G401.6 (cell line): ENCODE measurements at regions not wholly inside any gene's neighbourhood (a gene's known extent, or its start where the extent isn't known, plus 50 kb on each side); places are given as distances from the start of the nearest gene placed in this dataset.
"Not testable (repeated sequence)": the region's sequence is repeated elsewhere in the genome, so short reads cannot be mapped to it uniquely, and the experiment has no call there.

Experiments
- FAIRE-seq: peaks from 2 replicates; lab custom pipeline; 2012; peaks lifted over from hg19 to GRCh38; lab: Jason Lieb, UNC

DNA sequence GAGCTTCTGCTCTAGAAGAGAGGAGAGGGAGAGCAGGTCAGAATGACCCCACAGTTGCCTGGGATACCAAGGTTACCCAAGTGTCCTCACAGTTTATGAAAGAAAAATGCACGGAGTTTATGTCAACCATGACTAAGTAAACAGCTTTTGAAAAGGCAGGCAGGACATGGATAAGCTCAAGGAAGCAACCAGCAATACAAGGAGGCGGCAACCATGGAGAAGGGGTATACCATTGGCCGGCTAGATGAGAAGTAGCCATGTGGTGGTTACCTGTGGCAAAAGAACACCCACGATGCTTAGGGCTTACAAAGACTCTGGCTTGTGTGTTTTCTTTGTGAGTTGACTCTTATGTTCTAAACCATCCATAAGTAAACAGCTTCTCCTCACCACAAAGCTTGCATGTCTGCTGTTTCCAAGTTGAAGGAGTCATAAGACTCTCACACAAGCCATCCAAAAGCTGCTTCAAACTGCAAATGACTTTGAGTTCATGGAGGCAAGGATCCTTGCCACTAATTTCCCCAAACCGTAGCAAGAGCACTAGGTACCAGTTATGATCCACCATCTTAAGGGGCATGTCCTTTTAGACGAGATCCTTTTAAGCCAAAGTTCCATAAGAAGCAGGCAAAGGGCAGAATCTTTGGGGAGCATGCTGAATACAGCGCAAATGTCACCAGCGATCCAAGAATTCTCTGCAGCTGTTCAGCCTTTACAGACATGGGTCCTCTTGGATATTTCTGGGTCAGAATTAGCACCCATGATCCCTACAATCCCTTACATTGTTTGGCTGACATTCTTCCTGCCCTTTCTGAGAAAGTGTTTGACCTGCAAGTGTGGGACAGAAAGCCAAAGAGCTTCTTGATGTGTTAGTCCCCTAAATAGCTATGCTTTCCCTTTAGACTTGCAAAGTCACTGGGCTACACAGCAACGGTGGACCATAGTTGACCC, 74.8 kb upstream of the IPO5 start:
- no peak for FAIRE-seq

DNA sequence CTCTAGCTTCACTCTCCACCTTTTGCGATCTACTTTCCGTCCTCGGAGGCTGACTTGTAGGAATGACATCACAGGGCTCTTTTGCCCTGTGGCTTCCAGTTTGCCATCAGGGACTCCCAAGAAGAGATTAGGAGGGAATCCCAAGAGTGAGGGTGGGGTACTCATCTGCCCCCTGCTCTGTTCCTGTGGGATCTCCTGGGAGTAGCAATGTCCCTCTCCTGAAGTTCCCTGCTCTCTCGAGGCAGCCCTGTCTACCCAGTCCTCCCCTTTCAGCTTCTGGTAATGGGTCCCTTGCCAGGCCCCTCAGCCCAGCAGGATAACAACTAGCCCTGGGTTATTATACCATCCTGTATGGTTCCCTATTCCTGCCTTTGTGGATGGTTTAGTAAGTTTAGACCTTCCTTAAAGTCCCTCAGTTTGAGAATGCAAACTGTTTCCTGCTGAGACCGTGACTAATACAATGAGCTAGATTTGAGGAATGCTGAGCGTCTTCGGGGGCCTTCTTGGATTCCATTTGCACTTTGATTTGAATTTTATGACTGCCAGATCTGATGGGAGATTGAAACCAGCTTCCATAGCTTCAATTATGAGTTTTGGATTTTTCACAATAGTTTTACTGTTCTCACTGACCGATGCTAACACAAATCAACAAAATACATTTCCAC, 73.7 kb upstream of the IPO5 start:
- no peak for FAIRE-seq

DNA sequence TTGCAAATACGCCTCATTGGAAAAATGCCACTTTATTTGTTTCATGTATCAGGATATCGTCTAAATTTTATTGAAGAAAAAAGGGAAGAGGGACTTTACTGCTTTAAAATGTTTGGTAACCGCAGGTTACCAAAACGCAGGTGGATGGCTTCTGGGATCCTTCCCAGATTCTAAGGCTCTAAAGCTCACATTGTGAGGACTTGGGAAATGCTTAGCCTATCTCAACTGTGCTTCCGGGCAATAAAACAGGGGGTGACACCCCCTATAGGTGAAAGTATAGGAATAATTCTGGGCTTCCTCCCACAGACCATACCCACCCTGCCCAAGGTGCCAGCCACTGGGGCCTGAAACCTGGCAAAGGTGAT, 73.2 kb upstream of the IPO5 start:
- FAIRE-seq, result no peak

DNA sequence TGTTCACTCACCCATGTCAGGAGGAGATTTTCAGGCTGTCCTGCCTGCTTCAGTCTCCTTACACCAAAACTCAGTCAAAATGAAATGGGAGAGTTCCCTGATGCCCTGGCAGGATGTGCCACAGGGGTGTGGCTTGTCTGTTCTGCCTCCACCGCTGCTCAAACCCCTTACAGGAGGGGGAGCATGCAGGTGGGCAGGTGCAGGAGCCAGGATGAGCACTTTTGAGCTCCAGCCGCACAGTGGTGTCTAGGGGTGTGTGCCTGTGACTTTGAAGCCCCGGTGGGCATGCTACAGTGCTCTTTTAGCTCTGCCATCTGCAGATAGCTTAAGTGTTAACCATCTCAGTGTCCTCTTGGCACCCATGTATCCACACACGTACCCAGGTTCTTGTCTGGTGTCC, 71.9 kb upstream of the IPO5 start:
- FAIRE-seq, result no peak

DNA sequence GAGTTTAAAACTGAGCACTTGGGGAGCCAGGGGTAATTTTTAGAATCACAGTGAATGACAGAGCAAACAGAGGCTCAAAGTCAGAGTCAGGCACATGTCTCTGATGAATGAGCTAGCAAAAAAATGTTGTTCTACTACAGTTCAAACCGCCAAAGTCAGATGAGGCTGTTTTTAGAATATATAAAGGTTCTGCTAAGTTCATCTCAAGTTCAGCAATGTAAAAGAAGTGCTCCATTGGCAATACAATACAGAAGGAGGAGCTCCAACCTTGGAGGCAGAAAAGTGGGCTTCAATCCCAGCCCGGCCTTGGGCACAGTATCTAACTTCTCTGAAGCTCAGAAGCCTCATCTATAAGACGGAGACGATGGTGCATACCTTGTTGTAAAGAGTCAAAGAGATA, 70.1 kb upstream of the IPO5 start:
- FAIRE-seq, result no peak

DNA sequence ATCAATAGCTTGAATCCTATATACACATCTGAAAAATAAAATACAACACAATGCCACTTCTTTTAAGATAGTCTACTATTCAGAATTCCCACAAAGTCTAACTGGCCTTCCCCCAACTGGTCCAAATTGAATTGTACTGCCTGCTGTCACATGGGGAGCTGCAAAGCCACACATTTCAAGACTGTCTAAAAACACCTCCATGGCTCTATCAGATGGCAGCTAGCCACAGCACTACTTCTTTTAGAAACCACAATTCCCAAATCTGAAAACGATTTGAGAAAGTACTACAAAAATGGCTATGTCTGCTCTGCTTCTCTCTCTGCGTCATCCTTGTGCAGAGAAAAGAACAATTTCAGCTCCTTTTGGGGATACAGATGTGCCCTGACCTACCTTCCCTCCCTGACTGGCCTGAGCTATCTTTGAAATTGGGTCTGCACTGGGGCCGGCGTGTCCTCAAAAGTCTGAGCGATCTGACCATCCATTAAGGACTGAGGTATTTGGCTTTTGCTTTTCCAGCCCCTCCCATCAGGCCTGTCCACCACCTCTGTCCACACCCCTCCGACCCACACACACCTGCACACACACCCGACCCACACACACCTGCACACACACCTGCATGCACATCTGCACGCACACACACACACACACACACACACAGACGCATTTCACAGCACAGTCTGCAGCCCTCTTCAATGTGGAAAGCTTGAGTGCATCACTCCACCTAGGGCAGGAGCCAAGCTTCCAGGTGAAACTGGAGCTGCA, 68.6 kb upstream of the IPO5 start:
- no peak for FAIRE-seq

DNA sequence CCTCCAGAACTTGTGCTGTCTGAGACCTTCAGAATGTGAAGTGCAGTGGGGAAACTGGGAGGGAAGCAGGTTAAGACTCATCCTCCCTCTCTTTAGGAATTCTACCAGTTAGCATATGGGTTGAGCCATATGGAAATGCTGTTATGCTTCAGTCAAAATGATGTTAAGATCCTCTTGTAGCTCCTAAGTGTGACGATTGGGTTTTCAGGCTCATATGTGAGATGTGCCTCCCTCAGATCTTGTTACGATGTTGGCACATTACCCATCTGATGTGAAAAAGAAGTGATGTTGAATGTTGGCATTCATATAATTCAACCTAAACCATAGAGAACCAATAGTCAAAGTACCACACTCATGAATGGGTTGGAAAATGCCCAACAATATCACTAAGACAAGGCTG, 67.8 kb upstream of the IPO5 start:
- no peak for FAIRE-seq

DNA sequence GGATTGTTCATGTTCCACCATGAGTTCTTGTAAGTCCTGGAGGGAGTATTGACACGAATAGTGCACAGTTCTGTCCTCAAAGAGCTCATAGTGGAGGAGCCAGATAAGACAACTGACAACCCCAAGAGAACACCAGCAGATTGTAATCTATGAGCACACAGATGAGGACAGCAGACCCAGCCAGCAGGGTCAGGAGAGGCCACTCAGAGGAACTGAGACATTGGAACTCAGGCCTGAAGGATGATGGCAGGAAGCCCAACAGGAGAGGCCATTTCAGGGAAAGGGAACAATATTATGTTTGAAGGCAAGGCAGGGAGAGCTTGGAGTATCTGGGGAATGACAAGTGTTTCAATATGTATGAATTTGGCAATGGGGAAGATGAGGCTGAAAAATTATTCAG, 63.7 kb upstream of the IPO5 start:
- FAIRE-seq, result no peak

DNA sequence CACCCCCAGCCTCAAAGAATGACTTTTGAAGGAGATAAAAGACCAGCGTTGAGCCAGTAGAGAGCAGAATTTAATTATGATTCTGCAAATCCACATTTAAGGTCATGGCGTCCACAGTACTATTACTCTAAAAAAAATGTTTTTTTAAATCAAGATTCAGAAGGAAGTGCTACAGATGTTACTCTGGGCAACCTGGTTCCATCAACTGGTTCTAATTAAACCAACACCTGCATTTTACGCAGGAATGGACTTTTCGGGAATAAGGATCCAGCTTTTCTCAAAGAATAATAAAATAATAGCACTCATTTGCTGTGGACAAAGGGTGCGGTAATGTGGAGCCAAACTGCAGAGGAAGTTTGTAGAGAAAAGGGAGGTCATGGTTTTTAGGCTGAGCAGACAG, 62.9 kb upstream of the IPO5 start:
- no peak for FAIRE-seq

DNA sequence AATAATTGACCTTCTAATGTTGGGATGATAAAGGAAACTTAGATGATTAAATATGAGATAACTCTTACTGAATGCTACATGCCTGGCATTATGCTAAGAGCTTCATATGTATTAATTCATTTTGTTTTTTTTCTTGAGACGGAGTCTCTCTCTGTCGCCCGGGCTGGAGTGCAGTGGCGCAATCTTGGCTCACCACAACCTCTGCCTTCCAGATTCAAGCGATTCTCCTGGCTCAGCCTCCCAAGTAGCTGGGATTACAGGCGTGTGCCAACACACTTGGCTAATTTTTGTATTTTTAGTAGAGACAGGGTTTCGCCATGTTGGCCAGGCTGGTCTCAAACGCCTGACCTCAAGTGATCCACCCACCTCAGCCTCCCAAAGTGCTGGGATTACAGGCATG, 61.5 kb upstream of the IPO5 start:
- FAIRE-seq, result not testable (repeated sequence)

DNA sequence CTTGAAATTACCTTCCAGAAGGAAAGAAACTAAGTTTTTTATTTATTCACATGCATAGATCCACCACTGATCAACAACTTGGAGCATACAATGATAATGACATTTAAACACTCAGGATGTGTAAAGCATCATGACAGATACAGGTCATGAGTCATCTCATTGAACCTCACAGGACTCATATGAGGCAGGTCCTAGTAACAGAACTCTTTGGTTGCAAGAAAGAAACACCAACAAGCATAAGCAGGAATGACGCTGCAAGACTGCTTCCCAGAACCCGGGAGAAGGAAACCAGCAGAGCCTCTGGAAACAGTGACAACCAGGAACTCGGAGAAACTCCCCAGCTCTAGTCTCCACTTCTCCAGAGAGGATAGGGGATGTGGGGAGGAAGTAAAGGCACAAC, 60.8 kb upstream of the IPO5 start:
- FAIRE-seq, result no peak

DNA sequence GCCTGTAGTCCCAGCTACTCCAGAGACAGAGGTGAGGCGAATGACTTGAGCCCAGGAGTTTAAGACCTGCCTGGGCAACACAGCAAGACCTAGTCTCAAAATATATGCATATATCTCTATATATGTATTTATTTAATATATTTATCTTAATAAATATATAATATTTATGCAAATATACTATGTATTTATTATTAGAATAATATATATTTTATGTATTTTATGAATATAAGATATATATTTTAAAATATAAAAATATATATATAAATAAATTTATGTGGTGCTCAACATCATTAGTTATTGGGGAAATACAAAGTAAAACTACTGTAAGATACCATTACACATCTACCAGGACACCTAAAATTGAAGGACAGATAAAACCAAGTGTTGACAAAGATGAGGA, 58.1 kb upstream of the IPO5 start:
- peak; percentile 89 for FAIRE-seq

DNA sequence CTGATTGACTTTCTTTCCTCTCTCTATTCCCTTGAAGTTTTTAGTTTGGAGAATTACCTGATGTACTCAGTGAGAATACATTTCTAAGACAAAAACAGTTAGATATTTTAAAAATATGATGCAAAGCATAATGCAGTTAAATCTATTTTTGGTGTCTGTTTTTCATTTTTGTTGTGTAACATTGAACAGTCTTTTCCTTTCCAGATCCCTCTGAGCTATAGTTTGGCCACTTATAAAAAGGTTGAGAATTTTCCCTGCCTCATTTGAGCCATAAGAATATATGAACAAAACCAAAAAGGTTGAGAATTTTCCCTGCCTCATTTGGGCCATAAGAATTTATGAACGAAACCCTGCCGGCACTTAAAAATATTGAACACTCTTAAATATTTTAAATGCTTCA, 57.0 kb upstream of the IPO5 start:
- no peak for FAIRE-seq

DNA sequence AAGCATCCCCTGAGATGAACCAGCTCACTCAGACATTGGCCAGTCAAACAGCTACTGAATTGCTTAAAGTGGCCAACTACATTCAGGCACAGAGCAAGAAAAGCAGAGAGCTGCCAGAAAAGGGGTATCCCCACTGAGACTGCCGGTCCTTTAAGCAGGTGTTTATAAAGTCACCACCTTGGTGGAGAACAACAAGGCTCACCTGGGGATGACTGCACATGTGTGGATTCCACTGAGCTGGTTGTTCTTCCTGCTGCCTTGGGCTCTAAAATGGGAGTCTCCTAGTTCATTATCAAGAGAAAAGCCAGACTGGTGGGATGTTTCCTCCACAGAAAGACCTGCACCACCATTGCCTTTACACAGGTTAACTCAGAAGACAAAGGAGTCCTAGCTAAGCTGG, 51.8 kb upstream of the IPO5 start:
- FAIRE-seq, result no peak
